HTR-8/SVneo (cell line): ENCODE measurements at regions not wholly inside any gene's neighbourhood (a gene's known extent, or its start where the extent isn't known, plus 50 kb on each side); places are given as distances from the start of the nearest gene placed in this dataset.
"Not testable (repeated sequence)": the region's sequence is repeated elsewhere in the genome, so short reads cannot be mapped to it uniquely, and the experiment has no call there.

Experiments
- DNase-seq: peaks from one replicate; pipeline ENCODE4 v3.0.0; 2011; ENCODE audit warnings: low spot score, mixed read lengths; ENCODE audit not compliant: insufficient read length
- FAIRE-seq: peaks from 2 replicates; lab custom pipeline; 2011; peaks lifted over from hg19 to GRCh38; lab: Jason Lieb, UNC

DNA sequence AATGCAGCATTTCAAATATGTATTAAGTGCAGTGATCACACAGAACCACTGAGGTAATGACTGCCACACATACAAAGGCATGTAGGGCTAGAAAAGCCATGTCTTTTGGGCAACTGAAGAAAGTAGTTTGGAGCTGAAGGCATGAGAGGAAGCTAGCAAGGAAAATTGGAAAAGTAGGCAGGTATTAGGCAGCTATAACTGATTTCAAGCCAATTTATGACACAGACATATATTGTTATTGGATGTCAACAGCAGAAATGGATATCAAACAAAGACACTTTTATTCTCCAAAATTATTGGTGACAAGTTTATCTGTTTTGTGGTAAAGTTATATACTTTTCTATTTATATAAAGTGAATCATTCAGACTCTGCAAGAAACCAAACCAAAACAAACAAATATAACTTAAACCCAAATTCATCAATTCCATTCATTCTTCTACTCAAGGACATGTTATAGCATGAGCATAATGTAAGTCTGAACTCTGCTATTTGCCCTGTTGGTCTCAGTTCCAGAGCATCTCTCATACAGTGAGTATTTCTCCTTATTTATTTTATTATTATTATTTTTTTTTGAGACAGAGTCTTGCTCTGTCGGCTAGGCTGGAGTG, 307.4 kb upstream of the COL8A1 start:
- DNase-seq (no peak), FAIRE-seq (no peak)

DNA sequence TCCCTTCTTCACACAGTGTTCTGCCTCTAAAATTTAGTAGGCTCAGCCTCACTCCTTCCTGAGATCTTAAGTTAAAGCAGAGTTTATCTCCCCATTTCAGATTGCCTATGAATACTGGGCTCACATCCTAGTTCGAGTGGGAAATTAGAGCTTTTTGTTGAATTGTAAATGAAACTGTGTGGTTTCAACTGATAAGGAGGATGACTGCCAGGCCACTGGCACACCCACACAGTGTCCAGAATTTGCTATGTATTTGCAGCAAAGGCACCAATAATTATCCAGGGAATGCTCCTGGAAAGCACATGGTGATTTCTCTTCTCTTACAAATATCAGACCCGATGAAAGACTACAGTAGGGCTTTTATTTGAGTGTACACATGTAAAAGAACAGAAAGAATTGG, 308.1 kb upstream of the COL8A1 start:
- no peak for FAIRE-seq
- no peak for DNase-seq

DNA sequence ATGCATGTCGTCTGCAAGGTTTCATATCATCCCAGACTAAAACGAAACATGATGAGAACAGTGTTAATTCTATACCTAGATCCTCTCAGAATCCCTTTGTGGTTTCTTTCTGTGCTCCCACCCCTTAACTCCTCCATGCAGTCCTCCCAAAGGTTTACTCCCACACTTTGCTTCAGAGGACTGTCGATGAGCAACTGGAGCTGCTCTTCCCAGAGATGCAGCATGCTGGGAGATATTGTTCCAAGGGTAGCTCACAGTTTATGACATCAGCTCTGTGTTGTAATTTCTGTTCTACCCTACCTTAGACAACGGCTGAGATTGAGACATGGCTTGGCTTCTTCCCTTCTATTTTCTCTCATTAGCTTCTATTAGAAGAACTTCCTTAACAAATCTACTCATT, 313.0 kb upstream of the COL8A1 start:
- no peak for FAIRE-seq
- no peak for DNase-seq

DNA sequence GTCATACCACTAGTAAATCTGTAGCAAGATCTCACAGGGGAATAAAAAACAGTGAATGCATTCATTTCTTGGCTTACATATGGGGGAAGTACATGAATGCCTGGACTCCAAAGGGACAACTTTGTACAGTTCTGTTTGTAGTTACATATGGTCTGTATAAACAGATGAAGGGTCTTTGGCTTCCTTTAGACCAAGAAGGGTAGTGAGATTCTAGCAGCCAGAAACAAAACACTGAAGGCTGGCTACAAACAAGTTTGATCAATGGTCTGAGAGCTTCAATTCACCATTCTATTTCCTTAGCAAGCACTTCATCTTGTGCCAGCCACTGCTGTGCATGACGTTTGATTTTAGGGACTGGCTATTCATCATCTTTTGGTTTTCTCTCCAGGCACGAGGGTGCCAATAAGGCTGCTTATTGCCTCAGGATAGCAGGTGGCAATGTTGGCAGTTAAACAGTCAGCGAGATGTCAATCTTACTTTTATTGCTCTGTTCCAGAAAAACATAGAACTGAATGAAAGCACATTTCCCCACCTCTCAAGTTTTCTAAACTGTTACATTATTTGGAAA, 313.7 kb upstream of the COL8A1 start:
- DNase-seq (peak; percentile 14), FAIRE-seq (peak; percentile 42)

DNA sequence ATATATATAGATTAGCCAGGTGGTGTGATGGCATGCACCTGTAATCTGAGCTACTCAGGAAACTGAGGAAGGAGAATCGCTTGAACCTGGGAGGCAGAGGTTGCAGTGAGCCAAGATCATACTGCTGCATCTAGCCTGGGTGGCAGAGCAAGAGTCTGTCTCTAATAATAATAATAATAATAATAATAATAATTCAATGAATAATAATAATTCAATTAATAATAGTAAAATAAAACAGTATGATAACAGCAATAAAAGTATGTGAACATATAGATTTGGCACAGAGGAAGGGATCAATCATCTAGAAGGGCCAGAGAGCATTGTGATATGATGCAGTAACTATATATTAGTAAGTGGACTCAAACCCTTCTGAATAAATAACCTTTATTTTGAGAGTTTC, 314.5 kb upstream of the COL8A1 start:
- DNase-seq (no peak), FAIRE-seq (no peak)

DNA sequence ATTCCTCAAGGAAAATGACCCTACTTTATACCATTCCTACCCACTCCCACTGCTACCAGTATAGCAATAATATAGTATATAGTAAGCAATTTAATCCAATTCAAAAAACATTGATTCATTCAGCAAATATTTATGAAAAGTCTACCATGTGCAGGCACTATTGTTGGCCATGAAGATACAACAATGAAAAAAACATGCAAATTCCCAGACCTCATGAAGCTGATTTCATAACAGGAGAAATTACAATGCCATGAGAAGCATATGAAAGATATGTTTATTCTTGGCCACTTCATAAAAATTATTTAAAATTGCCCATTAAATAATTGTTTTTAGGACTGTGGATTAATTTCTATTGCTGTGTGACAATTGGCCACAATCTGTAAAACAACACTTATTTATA, 315.8 kb upstream of the COL8A1 start:
- DNase-seq (no peak), FAIRE-seq (no peak)

DNA sequence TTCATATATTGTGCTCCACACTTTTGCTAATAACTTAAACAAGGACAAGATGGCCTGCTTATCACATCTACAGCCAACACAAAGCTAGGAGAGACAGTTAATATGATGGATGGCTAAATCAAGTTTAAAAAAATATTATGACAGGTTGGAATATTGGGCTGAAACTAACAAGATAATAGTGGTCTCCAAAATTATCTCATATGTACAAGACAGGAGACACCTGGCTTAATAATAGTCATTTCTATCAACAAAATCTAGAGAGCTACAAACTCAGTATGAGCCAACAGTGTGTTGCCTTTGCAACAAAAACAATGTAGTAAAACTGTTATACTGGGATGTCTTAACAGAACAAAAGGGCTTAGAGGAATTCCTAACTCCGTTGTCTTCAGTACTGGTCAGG, 317.1 kb upstream of the COL8A1 start:
- DNase-seq (no peak), FAIRE-seq (no peak)

DNA sequence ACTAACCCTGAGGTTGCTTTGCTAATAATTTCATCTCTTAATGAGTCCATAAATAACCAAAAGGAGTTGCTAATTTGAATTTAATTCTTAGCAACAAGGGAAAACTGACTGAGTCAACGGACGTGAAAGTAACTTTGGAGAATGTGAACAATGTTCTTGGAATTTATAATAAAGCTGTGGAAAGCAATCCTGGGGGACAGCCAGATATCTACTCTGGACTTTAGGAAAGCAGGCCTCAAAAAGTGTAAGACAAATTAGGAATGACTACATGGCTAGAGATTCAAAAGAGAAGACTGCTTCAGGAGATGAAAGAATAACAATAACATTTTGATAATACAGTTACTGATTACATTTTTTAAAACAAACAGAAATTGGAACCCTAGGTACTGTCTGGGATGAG, 318.4 kb upstream of the COL8A1 start:
- FAIRE-seq (no peak), DNase-seq (peak; percentile 18)

DNA sequence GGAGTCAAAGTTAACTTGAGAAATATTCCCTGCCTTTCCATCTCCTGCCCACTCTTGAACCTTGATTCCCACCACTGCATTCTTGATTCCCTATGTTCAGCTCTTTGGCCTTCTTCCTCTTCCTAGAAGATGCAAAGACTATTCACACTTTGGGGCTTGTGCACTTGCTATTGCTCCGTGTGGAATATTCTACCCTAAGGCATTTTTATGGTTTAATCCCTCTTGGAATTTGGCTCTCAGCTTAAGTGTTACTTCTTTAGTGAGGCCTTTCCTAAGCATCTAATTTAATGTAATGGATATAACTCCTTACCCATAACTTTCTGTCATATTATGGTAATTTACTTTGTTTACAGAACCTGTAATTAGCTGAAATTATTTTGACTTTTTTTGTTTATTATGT, 318.9 kb upstream of the COL8A1 start:
- no peak for DNase-seq
- no peak for FAIRE-seq

DNA sequence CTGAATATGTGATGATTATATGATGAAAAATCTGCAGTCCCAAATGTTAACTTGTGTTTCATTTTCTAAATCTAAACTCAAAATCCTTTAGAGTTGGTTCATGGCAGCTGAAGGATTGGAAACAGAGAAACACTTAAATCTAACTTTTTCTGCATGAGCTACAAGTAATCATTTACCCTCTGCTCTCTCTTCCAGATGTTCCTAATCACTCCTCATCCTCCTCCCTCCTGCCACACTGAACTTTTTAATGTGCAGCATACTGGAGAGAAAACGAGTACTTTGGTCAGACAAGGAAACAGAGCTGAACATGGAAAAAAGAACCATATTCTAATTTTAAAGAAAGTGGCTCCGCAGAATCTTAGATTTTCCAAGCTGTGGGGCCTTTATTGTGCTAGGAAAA, 321.2 kb upstream of the COL8A1 start:
- no peak for FAIRE-seq
- DNase-seq: no peak

DNA sequence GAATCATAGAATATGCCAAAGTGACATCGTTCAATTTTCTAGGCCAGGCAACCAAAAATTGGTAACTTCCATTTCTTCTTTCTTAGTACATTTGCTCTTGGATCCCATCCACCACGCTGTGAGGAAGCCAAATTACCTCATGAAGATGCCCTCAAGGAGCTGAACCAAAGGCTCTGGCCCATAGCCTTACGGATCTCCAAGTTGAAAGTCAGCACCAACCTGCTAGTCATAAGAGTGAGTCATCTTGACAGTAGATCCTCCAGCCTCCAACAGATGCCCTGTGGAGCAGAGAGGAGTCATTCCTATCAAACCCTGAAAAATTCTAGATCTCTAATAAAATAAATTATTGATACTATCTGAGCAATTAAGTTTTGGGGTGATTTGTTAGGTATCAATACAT, 322.5 kb upstream of the COL8A1 start:
- FAIRE-seq (no peak), DNase-seq (no peak)

DNA sequence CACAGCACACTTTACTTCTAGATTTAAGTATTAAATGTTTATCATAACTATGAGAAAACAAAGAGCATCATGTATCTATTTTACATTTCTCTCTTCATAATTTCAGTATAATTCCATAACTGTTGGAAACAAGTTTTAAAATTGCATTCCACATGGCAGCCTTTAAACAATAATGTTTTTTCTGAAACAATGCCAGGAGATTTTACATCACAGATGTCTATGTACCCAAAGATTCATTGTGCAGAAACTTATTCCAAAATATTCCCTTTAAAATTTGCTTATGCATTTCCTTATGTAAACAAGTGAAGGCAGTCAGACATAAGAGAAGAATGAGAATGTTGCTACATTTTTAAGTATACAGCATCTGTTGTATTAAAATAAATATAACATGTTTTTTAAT, 324.9 kb upstream of the COL8A1 start:
- DNase-seq (no peak), FAIRE-seq (no peak)

DNA sequence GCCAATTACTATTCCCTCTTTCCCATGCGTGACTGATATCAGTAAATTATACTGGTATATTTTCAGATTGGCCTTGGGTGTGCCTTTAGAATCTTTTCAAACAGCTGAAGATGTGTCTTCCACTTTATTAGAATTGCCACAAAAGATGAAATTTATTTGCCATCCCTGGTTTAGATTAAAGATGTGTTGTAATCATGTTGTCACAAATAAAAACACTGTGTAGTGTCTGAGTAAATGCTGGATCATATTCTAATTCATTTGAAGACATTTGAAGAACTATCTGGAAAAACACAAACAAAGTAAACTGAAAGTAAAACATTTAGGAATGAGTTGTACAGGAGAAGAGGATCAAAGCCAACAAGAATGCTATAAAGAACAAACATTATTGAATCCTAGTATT, 339.7 kb upstream of the COL8A1 start:
- FAIRE-seq (no peak), DNase-seq (no peak)

DNA sequence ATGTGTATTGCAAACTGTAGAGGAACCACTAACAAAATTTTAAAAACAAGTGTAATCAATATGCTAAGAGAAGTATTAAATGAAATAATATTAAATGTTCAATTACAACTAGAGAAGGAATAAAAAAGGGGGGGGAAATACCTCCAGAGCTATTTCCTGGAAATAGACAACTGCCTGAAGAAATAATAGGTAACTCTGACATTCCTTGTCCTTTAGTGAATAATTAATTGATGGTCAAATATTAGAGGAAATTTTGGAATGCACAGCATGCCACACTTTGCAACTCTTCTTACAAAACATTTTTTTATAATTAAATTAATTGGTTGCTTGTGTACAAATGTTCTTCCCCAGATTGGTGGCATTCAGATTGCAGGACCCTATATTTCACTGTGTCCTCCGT, 342.6 kb upstream of the COL8A1 start:
- DNase-seq: no peak
- no peak for FAIRE-seq

DNA sequence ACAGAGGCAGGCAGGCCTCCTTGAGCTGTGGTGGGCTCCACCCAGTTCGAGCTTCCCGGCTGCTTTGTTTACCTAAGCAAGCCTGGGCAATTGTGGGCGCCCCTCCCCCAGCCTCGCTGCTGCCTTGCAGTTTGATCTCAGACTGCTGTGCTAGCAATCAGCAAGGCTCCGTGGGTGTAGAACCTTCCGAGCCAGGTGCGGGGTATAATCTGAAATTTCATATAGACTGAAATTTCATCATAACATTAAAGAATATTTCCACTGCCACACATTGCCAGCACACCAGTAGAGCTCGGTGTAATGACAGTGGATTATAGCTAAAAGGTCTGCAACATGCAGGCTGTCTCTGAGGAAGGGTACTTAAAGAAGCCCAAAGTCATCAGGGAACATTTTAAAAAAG, 344.3 kb upstream of the COL8A1 start:
- not testable (repeated sequence) for FAIRE-seq, DNase-seq

DNA sequence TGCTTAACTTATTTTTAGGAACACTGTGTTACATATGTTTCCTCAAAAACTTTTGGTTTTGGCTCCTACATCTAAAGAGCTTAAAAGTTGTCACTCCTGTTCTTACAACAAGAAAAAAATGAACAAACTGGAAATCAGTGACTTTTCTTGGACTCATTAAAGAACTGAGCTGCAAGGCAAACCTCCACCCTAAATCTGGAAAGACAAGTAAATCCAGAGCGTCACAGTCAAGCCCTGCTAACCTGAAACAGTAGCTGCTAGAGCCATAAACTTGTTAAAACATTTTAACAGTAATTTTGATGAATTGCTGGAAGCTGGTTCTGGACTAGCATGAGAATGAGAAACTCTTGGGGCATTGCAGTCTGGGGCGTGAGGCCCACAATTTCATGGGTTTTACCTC, 350.5 kb upstream of the COL8A1 start:
- FAIRE-seq (no peak), DNase-seq (no peak)

DNA sequence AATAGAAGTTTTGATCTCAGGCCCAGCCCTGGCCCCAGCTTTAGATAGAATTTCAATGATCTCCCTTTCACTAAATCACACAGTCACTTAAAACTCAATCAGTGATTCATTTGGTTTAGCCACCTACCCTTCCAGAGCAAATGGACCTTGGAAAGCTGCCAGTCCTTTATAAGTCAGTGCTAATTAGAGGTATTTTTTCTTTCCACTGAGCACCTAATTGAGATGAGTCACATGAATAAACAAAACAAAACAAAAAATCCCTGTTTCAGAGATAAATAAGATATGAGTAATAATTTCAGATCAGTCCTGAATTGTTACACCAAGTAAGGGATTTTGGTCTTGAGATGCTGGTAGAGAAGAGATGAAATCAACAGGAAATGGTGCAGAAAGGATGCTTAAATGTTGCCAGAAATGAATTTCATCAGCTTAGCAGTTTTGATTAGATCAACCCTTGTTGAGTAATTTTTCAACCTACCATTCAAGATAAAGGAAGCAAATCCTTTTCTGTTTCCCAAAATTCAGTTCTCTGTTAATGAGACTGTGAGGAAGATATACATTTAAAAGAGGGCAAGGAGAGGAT, 352.0 kb upstream of the COL8A1 start:
- FAIRE-seq: no peak
- DNase-seq: no peak

DNA sequence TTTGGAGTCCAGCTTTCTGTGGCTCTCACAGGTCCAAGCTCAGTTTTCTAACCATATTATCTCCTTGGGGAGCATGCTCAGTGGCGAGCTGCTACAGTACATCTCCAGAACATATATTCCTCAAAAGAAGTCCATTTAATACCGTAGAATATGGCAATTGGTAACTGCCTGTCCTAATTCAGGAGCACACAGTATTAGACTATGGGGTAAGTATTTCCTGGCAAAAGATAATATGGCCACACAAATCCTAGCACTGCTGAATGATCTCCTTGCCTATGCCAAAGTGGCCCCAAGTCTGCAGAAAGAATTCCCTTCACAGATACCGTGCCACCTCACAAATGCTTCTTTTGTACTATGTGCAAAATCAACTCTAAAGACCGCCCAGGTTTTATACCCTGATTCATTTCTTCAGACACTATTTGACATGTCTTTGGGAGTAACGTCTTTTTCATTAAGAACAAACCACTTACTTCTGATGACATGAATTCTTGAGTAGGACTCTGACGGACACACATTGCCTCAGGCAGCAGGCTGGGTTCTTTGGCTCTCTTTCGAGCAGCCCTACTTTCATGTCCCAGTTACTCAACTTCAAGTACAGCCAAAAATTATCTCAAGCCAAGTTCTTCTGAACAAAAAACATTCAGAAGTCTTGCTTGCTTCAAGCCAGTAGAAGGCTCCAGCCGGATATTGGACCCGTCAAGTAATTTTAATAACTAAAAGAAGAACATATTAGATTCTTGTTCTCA, 368.3 kb upstream of the DCBLD2 start:
- DNase-seq (no peak), FAIRE-seq (no peak)

DNA sequence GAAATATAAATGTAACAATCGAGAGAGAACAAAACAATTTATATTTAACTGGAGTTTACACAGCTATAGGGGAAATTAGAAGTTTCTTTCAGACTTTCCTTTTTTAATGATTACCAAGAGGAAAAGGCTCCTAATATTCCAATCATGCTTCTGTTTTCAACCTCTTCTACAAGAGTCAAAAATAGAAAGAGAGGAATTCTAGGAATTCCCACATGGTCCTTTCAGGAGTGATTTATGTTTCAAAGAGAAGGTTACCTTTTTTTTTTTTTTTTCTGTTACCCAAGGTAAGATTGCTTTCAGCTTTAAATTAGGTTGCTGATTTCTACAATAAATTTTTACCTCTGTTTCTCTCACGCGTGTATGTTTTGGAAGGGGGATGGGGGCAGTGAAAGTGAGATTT, 355.3 kb upstream of the DCBLD2 start:
- DNase-seq: no peak
- no peak for FAIRE-seq

DNA sequence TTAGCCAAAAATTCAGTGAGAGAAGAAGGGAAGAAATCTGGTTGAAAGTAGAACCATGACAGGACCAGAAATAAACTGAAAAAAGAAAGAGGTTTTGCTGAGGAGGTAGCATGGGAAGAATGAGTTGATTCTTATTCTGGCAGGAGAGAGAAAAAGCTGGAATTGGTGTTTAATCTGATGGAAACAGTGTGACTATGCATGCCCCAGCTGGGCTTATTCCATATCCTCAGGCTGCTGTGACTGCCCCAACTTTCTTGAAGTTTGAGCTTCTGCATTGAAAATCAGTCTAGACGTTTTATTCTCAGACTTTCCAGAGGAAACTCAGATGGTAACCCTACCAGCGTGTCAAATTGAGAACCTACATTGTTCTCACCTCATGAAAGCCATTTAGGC, 352.5 kb upstream of the DCBLD2 start:
- DNase-seq (no peak), FAIRE-seq (no peak)

DNA sequence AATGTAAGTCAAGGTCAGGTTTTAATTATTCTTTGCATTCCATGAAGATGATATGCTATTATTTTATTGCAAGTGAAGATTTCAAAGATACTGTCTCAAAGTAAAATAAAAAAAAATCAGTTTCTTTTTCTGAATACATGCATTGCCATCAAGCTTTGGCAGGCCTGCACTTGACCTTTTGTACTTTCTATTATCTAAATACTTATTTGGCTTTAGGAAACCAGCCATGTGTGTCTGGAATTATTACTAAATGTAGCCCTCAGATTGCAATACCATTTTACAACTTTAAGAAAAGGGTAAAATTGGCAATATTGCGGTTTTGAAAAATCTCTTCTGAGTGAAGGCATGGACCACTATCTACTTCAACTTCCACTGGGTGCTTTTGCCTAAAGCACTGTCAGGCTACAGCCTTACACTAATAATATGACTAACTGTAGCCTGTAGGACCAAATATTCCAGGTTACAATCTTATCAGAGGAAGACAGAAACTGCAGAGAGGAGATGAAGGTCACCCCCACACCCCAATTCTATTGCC, 349.4 kb upstream of the DCBLD2 start:
- DNase-seq (no peak), FAIRE-seq (no peak)
